ENCODE measurements at regions not wholly inside any gene's neighbourhood (a gene's known extent, or its start where the extent isn't known, plus 50 kb on each side); places are given as distances from the start of the nearest gene placed in this dataset.

DNA sequence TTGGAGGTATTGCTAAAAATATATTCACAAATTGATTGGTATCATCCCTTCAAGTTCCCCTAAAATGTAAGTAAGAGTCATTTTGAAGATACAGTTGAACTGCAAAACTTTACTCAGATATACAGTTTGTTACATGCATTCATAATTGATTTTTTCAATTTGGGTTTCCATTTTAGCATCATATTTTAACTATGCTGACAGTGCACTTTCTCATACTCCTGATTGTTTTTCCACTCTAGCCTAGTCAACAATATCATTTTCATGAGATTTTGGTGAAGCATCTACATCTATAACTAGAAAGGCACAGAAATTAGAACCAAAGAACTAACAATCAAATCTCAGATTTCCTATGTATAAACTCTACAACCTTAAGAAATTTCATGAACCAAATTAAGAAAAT lies 2850.4 kb upstream of the PCDH20 start:
- DNase-seq (ENCODE audit: extremely low spot score): no peak
- ChIA-PET POLR2A (no interaction called here), CTCF (interaction anchor here (0.6 kb wide), 1 partner anchor 32 kb away, joined by 3 read pairs; no protein-coding TSS in a partner anchor)
- no peak for TF ChIP-seq L3MBTL2 (conservative IDR thresholded peaks at IDR 0.05)

DNA sequence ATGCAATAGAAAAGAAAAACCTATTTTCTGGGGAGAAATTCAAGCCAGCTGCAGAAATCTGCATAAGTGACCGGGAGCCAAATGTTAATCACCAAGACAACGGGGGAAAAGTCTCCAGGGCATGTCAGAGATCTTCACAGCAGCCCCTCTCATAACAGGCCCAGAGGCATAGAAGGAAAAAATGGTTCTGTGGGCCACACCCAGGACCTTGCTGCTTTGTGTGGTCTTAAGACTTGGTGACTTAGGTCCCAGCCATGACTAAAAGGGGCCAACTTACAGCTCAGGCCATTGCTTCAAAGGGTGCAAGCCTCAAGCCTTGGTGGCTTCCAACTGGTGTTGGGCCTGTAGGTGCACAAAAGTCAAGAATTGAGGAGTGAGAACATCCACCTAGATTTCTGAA lies 2847.6 kb upstream of the PCDH20 start:
- CTCF ChIA-PET: no interaction called here
- DNase-seq (ENCODE audit: extremely low spot score): no peak
- POLR2A ChIA-PET: no interaction called here
- TF ChIP-seq FOXK2 (IDR thresholded peaks at IDR 0.05): no peak
- TF ChIP-seq HDGF (IDR thresholded peaks at IDR 0.05; ENCODE audit: borderline replicate concordance): no peak
- TF ChIP-seq SUZ12 (IDR thresholded peaks at IDR 0.05): no peak
- TF ChIP-seq ARNT (IDR thresholded peaks at IDR 0.05): no peak
- no peak for TF ChIP-seq FOXM1 (IDR thresholded peaks at IDR 0.05; ENCODE audit: borderline replicate concordance)
- no peak for TF ChIP-seq ELF4 (IDR thresholded peaks at IDR 0.05)

DNA sequence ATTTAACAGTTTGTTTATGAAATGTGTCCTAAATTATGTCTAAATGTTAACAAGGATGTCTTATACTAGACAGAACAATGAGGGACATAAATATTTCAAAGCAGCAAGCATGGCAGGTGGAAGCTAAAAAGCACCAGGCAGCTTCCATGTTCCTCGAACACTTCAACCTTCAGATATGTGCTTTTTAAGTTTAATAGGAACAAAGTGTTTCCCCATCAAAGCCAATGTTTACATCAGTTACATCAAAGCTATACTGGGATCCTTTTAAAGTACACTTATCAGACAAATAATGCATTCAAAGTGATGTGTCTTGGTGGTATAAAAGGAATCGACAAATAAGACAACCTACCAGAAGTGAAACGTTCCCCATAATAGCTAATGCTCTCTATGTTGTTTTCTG lies 2841.1 kb upstream of the PCDH20 start:
- no peak; the same call in 1 of the 2 replicates for TF ChIP-seq LEF1 (IDR thresholded peaks at IDR 0.05; ENCODE audit: borderline replicate concordance)
- POLR2A ChIA-PET: no interaction called here
- CTCF ChIA-PET: interaction anchor here (0.6 kb wide), 1 partner anchor 1076 kb away, joined by 3 read pairs; no protein-coding TSS in a partner anchor
- no peak for DNase-seq (ENCODE audit: extremely low spot score)

DNA sequence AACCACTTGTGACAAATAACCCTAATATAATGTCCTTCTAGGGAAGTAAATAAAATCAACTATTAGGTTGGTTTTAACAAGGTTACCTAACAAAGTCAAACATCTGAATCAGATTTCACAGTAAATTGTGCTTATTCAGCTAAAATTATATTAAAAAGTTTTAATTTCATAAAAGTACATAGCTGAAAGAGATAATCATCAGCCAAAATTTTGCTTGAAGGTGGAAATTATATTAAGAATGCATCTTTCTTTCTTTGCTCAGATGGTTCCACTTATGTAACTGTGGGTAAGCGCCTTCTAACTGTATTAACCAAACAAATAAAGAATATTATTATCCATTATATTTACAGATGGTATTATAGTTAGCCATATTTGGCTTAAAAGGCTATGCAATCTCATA lies 2840.3 kb upstream of the PCDH20 start:
- TF ChIP-seq FOXK2 (IDR thresholded peaks at IDR 0.05) (no peak), HDGF (IDR thresholded peaks at IDR 0.05; ENCODE audit: borderline replicate concordance) (no peak), ARNT (IDR thresholded peaks at IDR 0.05) (no peak), BHLHE40 (IDR thresholded peaks at IDR 0.05; ENCODE audit: borderline replicate concordance) (no peak), SUZ12 (IDR thresholded peaks at IDR 0.05) (no peak), FOXA1 (IDR thresholded peaks at IDR 0.05) (no peak), NFRKB (IDR thresholded peaks at IDR 0.05) (no peak), TARDBP (IDR thresholded peaks at IDR 0.05) (no peak)
- POLR2A ChIA-PET: no interaction called here
- no peak for DNase-seq (ENCODE audit: extremely low spot score)
- CTCF ChIA-PET: no interaction called here

DNA sequence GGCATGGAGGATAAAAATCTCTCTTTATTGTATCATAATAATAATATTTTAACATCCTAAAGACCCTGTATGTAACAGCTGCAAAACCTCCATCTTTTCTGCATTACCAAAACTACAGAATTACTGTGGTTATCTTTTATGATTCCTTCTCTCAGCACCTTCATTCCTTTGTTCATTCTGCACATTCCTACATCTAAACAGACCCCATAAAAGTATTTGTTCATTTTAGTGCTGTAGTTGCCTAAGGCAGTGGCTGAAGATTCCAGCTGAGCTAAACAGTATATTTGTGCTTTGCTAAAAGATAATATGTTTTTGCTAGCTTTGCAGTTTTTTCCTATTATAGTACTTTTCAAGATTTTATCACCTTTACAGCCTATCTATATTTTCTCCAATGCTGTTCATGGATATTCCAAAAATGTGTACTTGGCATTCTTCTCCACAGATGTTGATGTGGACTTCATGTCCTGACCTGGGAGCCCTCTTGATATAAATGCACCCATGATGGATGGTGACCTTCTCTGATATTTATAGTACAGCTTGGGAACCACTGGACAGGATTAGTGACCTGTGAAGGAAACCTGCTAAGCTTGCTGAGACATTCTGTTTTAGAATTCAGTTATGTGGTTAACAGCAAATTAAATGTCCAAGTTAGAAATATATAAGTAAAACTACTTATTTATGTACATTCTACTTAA lies 2832.9 kb upstream of the PCDH20 start:
- ChIA-PET CTCF (no interaction called here), POLR2A (no interaction called here)
- no peak for DNase-seq (ENCODE audit: extremely low spot score)
- TF ChIP-seq CTBP1 (IDR thresholded peaks at IDR 0.05; ENCODE audit: borderline replicate concordance): no peak

DNA sequence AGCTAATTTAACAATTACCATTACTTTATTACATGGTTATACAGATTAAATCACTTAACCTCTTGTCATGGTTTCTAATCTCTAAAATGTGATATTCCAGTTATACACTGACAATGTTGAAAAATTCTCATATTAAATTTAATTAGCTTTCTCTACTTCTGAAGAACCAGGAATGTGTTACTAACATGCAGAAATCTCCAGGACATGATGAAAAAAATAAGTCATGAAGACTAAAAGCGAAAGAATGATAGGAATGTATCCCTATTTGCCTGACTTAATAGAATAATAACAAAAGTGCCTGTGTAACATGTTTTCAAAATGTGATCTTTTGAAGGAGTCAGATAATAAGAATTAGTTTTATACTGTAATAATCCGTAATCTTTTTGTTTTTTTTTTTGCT lies 2823.7 kb upstream of the PCDH20 start:
- CTCF ChIA-PET: no interaction called here
- DNase-seq (ENCODE audit: extremely low spot score): no peak

DNA sequence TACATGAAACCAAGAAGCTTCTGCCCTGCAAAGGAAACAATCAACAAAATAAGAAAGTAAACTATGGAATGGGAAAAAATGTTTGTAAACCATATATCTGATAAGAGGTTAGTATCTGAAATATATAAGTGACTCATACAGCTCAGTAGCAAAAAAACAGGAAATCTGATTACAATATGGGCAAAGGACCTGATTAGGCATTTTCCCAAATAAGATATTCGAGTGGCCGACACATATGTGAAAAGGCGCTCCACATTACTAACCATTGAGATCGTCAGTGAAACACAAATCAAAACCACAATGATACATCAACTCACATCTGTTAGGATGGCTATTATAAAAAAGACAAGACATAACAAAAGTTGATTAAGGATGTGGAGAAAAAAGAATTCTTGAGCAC lies 2818.6 kb upstream of the PCDH20 start:
- DNase-seq (ENCODE audit: extremely low spot score): no peak
- POLR2A ChIA-PET: no interaction called here
- TF ChIP-seq FOXA1 (IDR thresholded peaks at IDR 0.05): no peak
- no peak for TF ChIP-seq SP1 (IDR thresholded peaks at IDR 0.05)
- TF ChIP-seq, protein P1, sequence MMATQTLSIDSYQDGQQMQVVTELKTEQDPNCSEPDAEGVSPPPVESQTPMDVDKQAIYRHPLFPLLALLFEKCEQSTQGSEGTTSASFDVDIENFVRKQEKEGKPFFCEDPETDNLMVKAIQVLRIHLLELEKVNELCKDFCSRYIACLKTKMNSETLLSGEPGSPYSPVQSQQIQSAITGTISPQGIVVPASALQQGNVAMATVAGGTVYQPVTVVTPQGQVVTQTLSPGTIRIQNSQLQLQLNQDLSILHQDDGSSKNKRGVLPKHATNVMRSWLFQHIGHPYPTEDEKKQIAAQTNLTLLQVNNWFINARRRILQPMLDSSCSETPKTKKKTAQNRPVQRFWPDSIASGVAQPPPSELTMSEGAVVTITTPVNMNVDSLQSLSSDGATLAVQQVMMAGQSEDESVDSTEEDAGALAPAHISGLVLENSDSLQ (IDR thresholded peaks at IDR 0.05): no peak
- TF ChIP-seq NFRKB (IDR thresholded peaks at IDR 0.05): no peak
- TF ChIP-seq CTBP1 (IDR thresholded peaks at IDR 0.05; ENCODE audit: borderline replicate concordance): no peak
- TF ChIP-seq TARDBP (IDR thresholded peaks at IDR 0.05): no peak
- TF ChIP-seq L3MBTL2 (conservative IDR thresholded peaks at IDR 0.05): no peak
- TF ChIP-seq FOXK2 (IDR thresholded peaks at IDR 0.05): no peak
- TF ChIP-seq ZNF384 (IDR thresholded peaks at IDR 0.05): no peak
- no peak for TF ChIP-seq ELF4 (IDR thresholded peaks at IDR 0.05)
- TF ChIP-seq SUZ12 (IDR thresholded peaks at IDR 0.05): no peak
- no peak for TF ChIP-seq HDGF (IDR thresholded peaks at IDR 0.05; ENCODE audit: borderline replicate concordance)
- no peak for TF ChIP-seq LEF1 (IDR thresholded peaks at IDR 0.05; ENCODE audit: borderline replicate concordance)
- no peak for TF ChIP-seq BHLHE40 (IDR thresholded peaks at IDR 0.05; ENCODE audit: borderline replicate concordance)
- no peak for TF ChIP-seq FOXM1 (IDR thresholded peaks at IDR 0.05; ENCODE audit: borderline replicate concordance)
- TF ChIP-seq ARNT (IDR thresholded peaks at IDR 0.05): no peak
- CTCF ChIA-PET: no interaction called here

More for the DNA sequence above, 2823.7 kb upstream of the PCDH20 start:
- TF ChIP-seq BHLHE40 (IDR thresholded peaks at IDR 0.05; ENCODE audit: borderline replicate concordance): no peak
- no peak for TF ChIP-seq LEF1 (IDR thresholded peaks at IDR 0.05; ENCODE audit: borderline replicate concordance)
- TF ChIP-seq SP1 (IDR thresholded peaks at IDR 0.05): no peak
- TF ChIP-seq L3MBTL2 (conservative IDR thresholded peaks at IDR 0.05): no peak
- TF ChIP-seq, protein P1 (IDR thresholded peaks at IDR 0.05): no peak
- TF ChIP-seq SUZ12 (IDR thresholded peaks at IDR 0.05): no peak
- no peak for TF ChIP-seq TARDBP (IDR thresholded peaks at IDR 0.05)
- TF ChIP-seq NFRKB (IDR thresholded peaks at IDR 0.05): no peak
- no peak for TF ChIP-seq ZNF384 (IDR thresholded peaks at IDR 0.05)
- POLR2A ChIA-PET: no interaction called here

DNA sequence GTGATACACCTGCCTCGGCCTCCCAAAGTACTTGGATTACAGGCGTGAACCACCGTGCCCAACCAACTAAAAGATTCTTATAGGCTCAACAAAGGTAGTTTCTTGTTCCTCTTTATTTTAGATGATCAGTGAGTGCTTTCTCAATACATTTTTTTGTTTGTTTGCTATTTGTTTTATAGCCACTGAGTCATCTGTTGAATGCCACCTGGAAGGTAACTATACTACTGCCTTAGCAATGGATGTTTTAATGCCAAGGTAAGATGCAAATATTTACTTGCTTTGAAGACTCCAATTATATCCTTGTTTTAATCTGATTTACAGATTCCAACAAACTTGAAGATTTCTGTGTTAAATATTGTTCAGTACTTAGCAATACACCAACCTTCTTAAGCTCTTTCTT lies 2807.4 kb upstream of the PCDH20 start:
- TF ChIP-seq FOXA1 (IDR thresholded peaks at IDR 0.05): no peak
- no peak for TF ChIP-seq NFRKB (IDR thresholded peaks at IDR 0.05)
- no peak for TF ChIP-seq L3MBTL2 (conservative IDR thresholded peaks at IDR 0.05)
- TF ChIP-seq ZNF384 (IDR thresholded peaks at IDR 0.05): no peak
- ChIA-PET POLR2A (no interaction called here), CTCF (no interaction called here)
- DNase-seq (ENCODE audit: extremely low spot score): no peak

All from HEK293T (cell line).